Activated CD4-positive, alpha-beta T cell treated with anti-CD3 and anti-CD28 coated beads, Interleukin-2, amount 10 ng/mL, durations not matched to agents 24 days and 14 days (primary cell): ENCODE measurements at regions not wholly inside any gene's neighbourhood (a gene's known extent, or its start where the extent isn't known, plus 50 kb on each side); places are given as distances from the start of the nearest gene placed in this dataset.
A peak's percentile ranks its signal among the peaks of the same experiment; 100 is the strongest.
"Not testable (repeated sequence)": the region's sequence is repeated elsewhere in the genome, so short reads cannot be mapped to it uniquely, and the experiment has no call there.

Experiments used
- DNase-seq: peaks from one replicate; pipeline ENCODE4 v3.0.0; 2022
- H3K27ac Mint-ChIP-seq: one replicate; pipeline ENCODE4 v1.8.0; 2022; ENCODE audit warnings: mild to moderate bottlenecking, mixed read lengths
- H3K27me3 Mint-ChIP-seq: one replicate; pipeline ENCODE4 v1.8.0; 2022; ENCODE audit warnings: mixed read lengths
- H3K36me3 Mint-ChIP-seq: one replicate; pipeline ENCODE4 v1.8.0; 2022; ENCODE audit warnings: low read depth, mild to moderate bottlenecking, mixed read lengths
- H3K4me1 Mint-ChIP-seq: one replicate; pipeline ENCODE4 v1.8.0; 2021; ENCODE audit warnings: mixed read lengths
- H3K4me3 Mint-ChIP-seq: one replicate; pipeline ENCODE4 v1.8.0; 2022; ENCODE audit warnings: mild to moderate bottlenecking, moderate library complexity, mixed read lengths
- H3K9me3 Mint-ChIP-seq: one replicate; pipeline ENCODE4 v1.8.0; 2021; ENCODE audit warnings: mixed read lengths
- intact Hi-C: fragments of 100-400 bp; cut with micrococcal nuclease; formaldehyde crosslinking; loops from one replicate; pipeline ENCODE4 v1.15.1; 2023

- intact Hi-C loops = no loop called here
These were observed 97.5 kb upstream of the MYLIP start for GRCh38 chr6:16031278-16031981.

DNA sequence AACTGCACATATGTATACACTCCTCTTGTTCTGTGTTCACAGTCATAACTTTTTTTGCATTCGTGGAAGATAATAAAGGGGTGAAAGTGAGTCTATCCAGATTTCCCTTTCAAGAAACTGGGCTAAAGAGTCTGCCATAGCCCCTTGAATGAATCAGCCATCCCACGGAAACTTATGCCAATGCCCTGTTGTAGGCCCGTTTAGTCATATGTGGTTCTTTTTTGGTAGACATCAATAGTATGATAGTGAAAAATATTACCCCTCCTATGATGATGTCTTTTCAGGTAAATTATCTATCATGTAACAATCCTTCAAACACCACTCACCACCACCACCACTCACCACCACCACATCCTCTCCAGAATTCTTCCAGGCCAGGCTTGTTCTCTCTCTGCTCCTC is 99.9 kb upstream of the MYLIP start:
- Mint-ChIP-seq H3K36me3 (no peaks in the 10 kb centered on the region), H3K4me3 (no peak overlapping the region), H3K9me3 (peaks cover 11% of the 10 kb centered on the region), H3K4me1 (peaks cover 3% of the 10 kb centered on the region), H3K27ac (no peak overlapping the region), H3K27me3 (peaks cover 4% of the 10 kb centered on the region)
- DNase-seq = no peak
- intact Hi-C loops = no loop called here

More at GRCh38 chr6:16031278-16031981, 97.5 kb upstream of the MYLIP start:
- Mint-ChIP-seq H3K27me3 (peaks cover 9% of the 10 kb centered on the region), H3K4me1 (peaks cover 3% of the 10 kb centered on the region), H3K4me3 (no peak overlapping the region), H3K27ac (no peak overlapping the region), H3K9me3 (peaks cover 11% of the 10 kb centered on the region), H3K36me3 (no peaks in the 10 kb centered on the region)
- DNase-seq = no peak

- H3K27me3 Mint-ChIP-seq = no peaks in the 10 kb centered on the region
- H3K4me1 Mint-ChIP-seq = no peaks in the 10 kb centered on the region
- H3K9me3 Mint-ChIP-seq = peaks cover 2% of the 10 kb centered on the region
- H3K36me3 Mint-ChIP-seq = no peaks in the 10 kb centered on the region
- intact Hi-C loops = no loop called here
- DNase-seq = no peak
- no peak overlapping the region for H3K4me3 Mint-ChIP-seq
- H3K27ac Mint-ChIP-seq = no peak overlapping the region
These were observed 108.6 kb upstream of the MYLIP start for GRCh38 chr6:16020259-16020658.

GRCh38 chr6:16019462-16019861 is 109.4 kb upstream of the MYLIP start:
- intact Hi-C loops = no loop called here
- no peaks in the 10 kb centered on the region for H3K36me3 Mint-ChIP-seq
- no peak for DNase-seq
- no peak overlapping the region for H3K27ac Mint-ChIP-seq
- no peak overlapping the region for H3K4me3 Mint-ChIP-seq
- H3K27me3 Mint-ChIP-seq = no peaks in the 10 kb centered on the region
- no peaks in the 10 kb centered on the region for H3K4me1 Mint-ChIP-seq
- H3K9me3 Mint-ChIP-seq = peaks cover 2% of the 10 kb centered on the region

GRCh38 chr6:16018626-16019025 is 110.3 kb upstream of the MYLIP start:
- H3K9me3 Mint-ChIP-seq = peaks cover 2% of the 10 kb centered on the region
- DNase-seq = no peak
- no peak overlapping the region for H3K27ac Mint-ChIP-seq
- no peaks in the 10 kb centered on the region for H3K4me1 Mint-ChIP-seq
- no peaks in the 10 kb centered on the region for H3K27me3 Mint-ChIP-seq
- H3K36me3 Mint-ChIP-seq = no peaks in the 10 kb centered on the region
- intact Hi-C loops = no loop called here
- no peak overlapping the region for H3K4me3 Mint-ChIP-seq

DNA sequence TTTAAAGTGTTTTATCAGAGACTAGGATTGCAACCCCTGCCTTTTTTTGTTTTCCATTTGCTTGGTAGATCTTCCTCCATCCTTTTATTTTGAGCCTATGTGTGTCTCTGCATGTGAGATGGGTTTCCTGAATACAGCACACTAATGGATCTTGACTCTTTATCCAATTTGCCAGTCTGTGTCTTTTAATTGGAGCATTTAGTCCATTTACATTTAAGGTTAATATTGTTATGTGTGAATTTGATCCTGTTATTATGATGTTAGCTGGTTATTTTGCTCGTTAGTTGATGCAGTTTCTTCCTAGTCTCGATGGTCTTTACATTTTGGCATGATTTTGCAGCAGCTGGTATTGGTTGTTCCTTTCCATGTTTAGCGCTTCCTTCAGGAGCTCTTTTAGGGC is 114.6 kb upstream of the MYLIP start:
- H3K36me3 Mint-ChIP-seq, H3K27me3 Mint-ChIP-seq, H3K4me3 Mint-ChIP-seq, DNase-seq, H3K4me1 Mint-ChIP-seq, intact Hi-C loops, H3K27ac Mint-ChIP-seq, H3K9me3 Mint-ChIP-seq: not testable (repeated sequence)

DNA sequence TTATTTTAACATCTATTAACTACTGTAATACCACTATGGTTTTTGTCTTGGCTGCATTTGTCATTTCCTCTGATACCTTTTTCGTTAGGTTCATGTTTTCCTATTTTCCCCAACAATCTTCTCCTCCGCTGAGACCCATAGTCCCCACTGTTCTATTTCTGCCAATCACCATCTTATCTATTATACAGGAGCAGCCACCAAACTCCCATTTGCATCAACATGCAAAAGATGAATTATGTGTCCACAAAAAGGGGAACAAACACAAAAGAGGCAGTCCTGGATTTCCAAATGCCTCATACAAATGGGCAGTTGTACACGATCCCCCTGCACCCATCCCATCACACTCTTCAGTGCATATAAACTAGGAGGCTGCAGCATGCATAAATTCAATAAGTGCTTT is 121.7 kb upstream of the MYLIP start:
- no peak overlapping the region for H3K4me3 Mint-ChIP-seq
- no peak overlapping the region for H3K27ac Mint-ChIP-seq
- H3K4me1 Mint-ChIP-seq = no peaks in the 10 kb centered on the region
- peaks cover 12% of the 10 kb centered on the region for H3K9me3 Mint-ChIP-seq
- DNase-seq = peak; percentile 32
- H3K27me3 Mint-ChIP-seq = peaks cover 11% of the 10 kb centered on the region
- intact Hi-C loops = no loop called here
- H3K36me3 Mint-ChIP-seq = no peaks in the 10 kb centered on the region

GRCh38 chr6:16006681-16007080 is 122.2 kb upstream of the MYLIP start:
- peaks cover 11% of the 10 kb centered on the region for H3K27me3 Mint-ChIP-seq
- H3K4me3 Mint-ChIP-seq = no peak overlapping the region
- DNase-seq = peak; percentile 32
- peaks cover 12% of the 10 kb centered on the region for H3K9me3 Mint-ChIP-seq
- intact Hi-C loops = no loop called here
- H3K4me1 Mint-ChIP-seq = no peaks in the 10 kb centered on the region
- no peaks in the 10 kb centered on the region for H3K36me3 Mint-ChIP-seq
- no peak overlapping the region for H3K27ac Mint-ChIP-seq

- intact Hi-C loops = no loop called here
- H3K9me3 Mint-ChIP-seq = peaks cover 11% of the 10 kb centered on the region
- H3K4me3 Mint-ChIP-seq = no peak overlapping the region
- peak; percentile 38 for DNase-seq
- H3K27me3 Mint-ChIP-seq = peaks cover 11% of the 10 kb centered on the region
- no peaks in the 10 kb centered on the region for H3K4me1 Mint-ChIP-seq
- no peaks in the 10 kb centered on the region for H3K36me3 Mint-ChIP-seq
- no peak overlapping the region for H3K27ac Mint-ChIP-seq
These were observed 123.8 kb upstream of the MYLIP start for GRCh38 chr6:16004934-16005679.

DNA sequence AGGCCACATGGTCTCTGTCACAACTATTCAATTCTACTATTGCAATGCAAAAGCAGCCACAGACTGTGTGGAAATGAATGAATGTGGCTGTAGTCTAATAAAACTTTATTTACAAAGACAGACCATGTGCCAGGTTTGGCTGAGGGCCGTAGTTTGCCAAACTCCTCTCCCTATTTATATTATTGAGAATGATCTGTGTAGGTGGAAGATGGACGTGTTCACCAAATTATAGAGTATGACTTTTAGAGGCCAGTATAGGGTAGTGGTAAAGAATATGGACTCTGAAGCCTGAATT is 125.7 kb upstream of the MYLIP start:
- H3K9me3 Mint-ChIP-seq = peaks cover 7% of the 10 kb centered on the region
- peaks cover 7% of the 10 kb centered on the region for H3K27me3 Mint-ChIP-seq
- no peak overlapping the region for H3K4me3 Mint-ChIP-seq
- no peaks in the 10 kb centered on the region for H3K4me1 Mint-ChIP-seq
- H3K27ac Mint-ChIP-seq = no peak overlapping the region
- DNase-seq = peak; percentile 8
- intact Hi-C loops = no loop called here
- no peaks in the 10 kb centered on the region for H3K36me3 Mint-ChIP-seq

- peaks cover 7% of the 10 kb centered on the region for H3K9me3 Mint-ChIP-seq
- H3K4me3 Mint-ChIP-seq = no peak overlapping the region
- intact Hi-C loops = no loop called here
- no peak for DNase-seq
- peaks cover 9% of the 10 kb centered on the region for H3K27me3 Mint-ChIP-seq
- no peaks in the 10 kb centered on the region for H3K4me1 Mint-ChIP-seq
- H3K36me3 Mint-ChIP-seq = no peaks in the 10 kb centered on the region
- no peak overlapping the region for H3K27ac Mint-ChIP-seq
These were observed 126.3 kb upstream of the MYLIP start for GRCh38 chr6:16002332-16003196.

- DNase-seq = no peak
- Mint-ChIP-seq H3K4me3 (no peak overlapping the region), H3K27me3 (peaks cover 4% of the 10 kb centered on the region), H3K9me3 (peaks cover 7% of the 10 kb centered on the region), H3K4me1 (no peaks in the 10 kb centered on the region), H3K36me3 (no peaks in the 10 kb centered on the region), H3K27ac (no peak overlapping the region)
- intact Hi-C loops = no loop called here
These were observed 127.7 kb upstream of the MYLIP start for GRCh38 chr6:16001158-16001557.

GRCh38 chr6:15999201-15999600 is 129.7 kb upstream of the MYLIP start:
- peak; percentile 33 for DNase-seq
- no peak overlapping the region for H3K27ac Mint-ChIP-seq
- H3K9me3 Mint-ChIP-seq = peaks cover 8% of the 10 kb centered on the region
- H3K4me1 Mint-ChIP-seq = peaks cover 9% of the 10 kb centered on the region
- H3K36me3 Mint-ChIP-seq = no peaks in the 10 kb centered on the region
- H3K4me3 Mint-ChIP-seq = no peak overlapping the region
- intact Hi-C loops = no loop called here
- peaks cover 2% of the 10 kb centered on the region for H3K27me3 Mint-ChIP-seq
